ENCODE measurements at regions not wholly inside any gene's neighbourhood (a gene's known extent, or its start where the extent isn't known, plus 50 kb on each side); places are given as distances from the start of the nearest gene placed in this dataset.

GRCh38 chr17:34823023-34823422 is 138.2 kb downstream of the CCT6B start:
- Histone ChIP-seq H3K4me3 (ENCODE audit: low read depth in 1 of 3, low read length in 3 of 3) (no peak overlapping the region), H3K4me1 (ENCODE audit: control insufficient read depth in 4 of 4, insufficient read depth in 4 of 4, low read length in 3 of 4) (no peaks in the 10 kb centered on the region), H3K9me3 (ENCODE audit: control insufficient read depth in 4 of 4, low read length in 3 of 4) (no peaks in the 10 kb centered on the region), H3K27me3 (ENCODE audit: control insufficient read depth in 4 of 4, insufficient read depth in 4 of 4, low read length in 3 of 4) (no peaks in the 10 kb centered on the region), H3K36me3 (ENCODE audit: control insufficient read depth in 4 of 4, insufficient read depth in 3 of 4, low read depth in 1 of 4, low read length in 3 of 4) (no peaks in the 10 kb centered on the region), H3K27ac (ENCODE audit: low read depth in 1 of 2, low read length in 2 of 2) (no peak overlapping the region), H3K9ac (ENCODE audit: low read depth in 1 of 2, low read length in 2 of 2) (no peak overlapping the region)
- 64% methylated on average over 6 of the region's 6 CpGs for WGBS
- no peak for DNase-seq (ENCODE audit: low spot score)
- TF ChIP-seq, protein P1, sequence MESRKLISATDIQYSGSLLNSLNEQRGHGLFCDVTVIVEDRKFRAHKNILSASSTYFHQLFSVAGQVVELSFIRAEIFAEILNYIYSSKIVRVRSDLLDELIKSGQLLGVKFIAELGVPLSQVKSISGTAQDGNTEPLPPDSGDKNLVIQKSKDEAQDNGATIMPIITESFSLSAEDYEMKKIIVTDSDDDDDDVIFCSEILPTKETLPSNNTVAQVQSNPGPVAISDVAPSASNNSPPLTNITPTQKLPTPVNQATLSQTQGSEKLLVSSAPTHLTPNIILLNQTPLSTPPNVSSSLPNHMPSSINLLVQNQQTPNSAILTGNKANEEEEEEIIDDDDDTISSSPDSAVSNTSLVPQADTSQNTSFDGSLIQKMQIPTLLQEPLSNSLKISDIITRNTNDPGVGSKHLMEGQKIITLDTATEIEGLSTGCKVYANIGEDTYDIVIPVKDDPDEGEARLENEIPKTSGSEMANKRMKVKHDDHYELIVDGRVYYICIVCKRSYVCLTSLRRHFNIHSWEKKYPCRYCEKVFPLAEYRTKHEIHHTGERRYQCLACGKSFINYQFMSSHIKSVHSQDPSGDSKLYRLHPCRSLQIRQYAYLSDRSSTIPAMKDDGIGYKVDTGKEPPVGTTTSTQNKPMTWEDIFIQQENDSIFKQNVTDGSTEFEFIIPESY (IDR thresholded peaks at IDR 0.05) = no peak
- TF ChIP-seq RXRA (IDR thresholded peaks at IDR 0.05) (no peak), RAD21 (IDR thresholded peaks at IDR 0.05) (no peak), MAX (IDR thresholded peaks at IDR 0.05) (no peak), FOXA1 (IDR thresholded peaks at IDR 0.05) (no peak), REST (IDR thresholded peaks at IDR 0.05) (no peak), TAF1 (conservative IDR thresholded peaks at IDR 0.05) (no peak), HNF4G (IDR thresholded peaks at IDR 0.05) (no peak), GABPA (IDR thresholded peaks at IDR 0.05 in 1 of 2, conservative IDR thresholded peaks at IDR 0.05 in 1 of 2) (no peak), EGR1 (IDR thresholded peaks at IDR 0.05; ENCODE audit: low read depth in 2 of 2) (no peak), HNF4A (conservative IDR thresholded peaks at IDR 0.05) (no peak), YY1 (IDR thresholded peaks at IDR 0.05) (no peak), NR2F2 (IDR thresholded peaks at IDR 0.05) (no peak), JUND (IDR thresholded peaks at IDR 0.05) (no peak)
- TF ChIP-seq, protein P2, sequence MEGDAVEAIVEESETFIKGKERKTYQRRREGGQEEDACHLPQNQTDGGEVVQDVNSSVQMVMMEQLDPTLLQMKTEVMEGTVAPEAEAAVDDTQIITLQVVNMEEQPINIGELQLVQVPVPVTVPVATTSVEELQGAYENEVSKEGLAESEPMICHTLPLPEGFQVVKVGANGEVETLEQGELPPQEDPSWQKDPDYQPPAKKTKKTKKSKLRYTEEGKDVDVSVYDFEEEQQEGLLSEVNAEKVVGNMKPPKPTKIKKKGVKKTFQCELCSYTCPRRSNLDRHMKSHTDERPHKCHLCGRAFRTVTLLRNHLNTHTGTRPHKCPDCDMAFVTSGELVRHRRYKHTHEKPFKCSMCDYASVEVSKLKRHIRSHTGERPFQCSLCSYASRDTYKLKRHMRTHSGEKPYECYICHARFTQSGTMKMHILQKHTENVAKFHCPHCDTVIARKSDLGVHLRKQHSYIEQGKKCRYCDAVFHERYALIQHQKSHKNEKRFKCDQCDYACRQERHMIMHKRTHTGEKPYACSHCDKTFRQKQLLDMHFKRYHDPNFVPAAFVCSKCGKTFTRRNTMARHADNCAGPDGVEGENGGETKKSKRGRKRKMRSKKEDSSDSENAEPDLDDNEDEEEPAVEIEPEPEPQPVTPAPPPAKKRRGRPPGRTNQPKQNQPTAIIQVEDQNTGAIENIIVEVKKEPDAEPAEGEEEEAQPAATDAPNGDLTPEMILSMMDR (IDR thresholded peaks at IDR 0.05; ENCODE audit: low read depth, low read length, missing input control) = no peak
- TF ChIP-seq, protein P3, sequence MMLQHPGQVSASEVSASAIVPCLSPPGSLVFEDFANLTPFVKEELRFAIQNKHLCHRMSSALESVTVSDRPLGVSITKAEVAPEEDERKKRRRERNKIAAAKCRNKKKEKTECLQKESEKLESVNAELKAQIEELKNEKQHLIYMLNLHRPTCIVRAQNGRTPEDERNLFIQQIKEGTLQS (IDR thresholded peaks at IDR 0.05) = no peak
